PC-9 (cell line): ENCODE measurements at regions not wholly inside any gene's neighbourhood (a gene's known extent, or its start where the extent isn't known, plus 50 kb on each side); places are given as distances from the start of the nearest gene placed in this dataset.

Source experiments
- BruUV-seq: library from RNA; stranded (reverse); fragments of 400-500 nt; replicated peaks from 2 replicates; lab custom pipeline; 2021; lab: Mats Ljungman, UMichigan
- CTCF ChIA-PET: fragments of 300-600 bp; sonication (Branson Sonifier 250); formaldehyde crosslinking; loops from one replicate; lab custom pipeline; 2022; ENCODE audit warnings: antibody characterized with exemption; lab: Charles Lee
- POLR2A ChIA-PET: fragments of 300-600 bp; sonication (Branson Sonifier 250); formaldehyde crosslinking; loops from one replicate; lab custom pipeline; 2022; ENCODE audit warnings: antibody characterized with exemption; ENCODE audit not compliant: unreplicated experiment; lab: Charles Lee
- DNase-seq, 2 experiments: peaks; one replicate each; pipeline versions ENCODE4 v3.0.0 to v3.0.0-alpha.2; 2015 to 2022; ENCODE audit warnings: mixed read lengths in 1 of 2
- H2AFZ ChIP-seq: fragments of 200-600 bp; sonication (generic); 2 replicates; pipeline ENCODE4 v1.8.1; 2017; ENCODE audit warnings: antibody characterized with exemption
- H3F3A ChIP-seq: fragments of 200-600 bp; sonication (generic); 2 replicates; pipeline ENCODE4 v1.8.1; 2017; ENCODE audit warnings: antibody characterized with exemption, mild to moderate bottlenecking, low read depth; ENCODE audit not compliant: insufficient read depth
- H3K27ac ChIP-seq: fragments of 200-600 bp; sonication (generic); 2 replicates; pipeline ENCODE4 v1.6.1; 2016; ENCODE audit warnings: mixed run types
- H3K27me3 ChIP-seq: fragments of 200-600 bp; sonication (generic); 2 replicates; pipeline ENCODE4 v1.6.1; 2016; ENCODE audit warnings: low read depth, mixed run types; ENCODE audit not compliant: insufficient read depth
- H3K36me3 ChIP-seq: fragments of 200-600 bp; sonication (generic); 2 replicates; pipeline ENCODE4 v1.6.1; 2016; ENCODE audit warnings: low read depth, mixed run types
- H3K4me1 ChIP-seq: fragments of 200-600 bp; sonication (generic); replicated peaks from 2 replicates; pipeline ENCODE4 v1.6.1; 2016; ENCODE audit warnings: mixed run types; ENCODE audit not compliant: insufficient read depth
- H3K4me2 ChIP-seq: fragments of 200-600 bp; sonication (generic); 2 replicates; pipeline ENCODE4 v1.6.1; 2017; ENCODE audit warnings: mixed run types
- H3K4me3 ChIP-seq: fragments of 200-600 bp; sonication (generic); 2 replicates; pipeline ENCODE4 v1.6.1; 2016; ENCODE audit warnings: mixed run types
- H3K79me2 ChIP-seq: fragments of 200-600 bp; sonication (generic); 2 replicates; pipeline ENCODE4 v1.6.1; 2017; ENCODE audit warnings: low read depth, mixed run types
- H3K9me2 ChIP-seq: fragments of 200-600 bp; sonication (generic); 2 replicates; pipeline ENCODE4 v1.8.1; 2017; ENCODE audit warnings: mild to moderate bottlenecking; ENCODE audit not compliant: insufficient read depth
- H3K9me3 ChIP-seq: fragments of 200-600 bp; sonication (generic); 2 replicates; pipeline ENCODE4 v1.8.1; 2016; ENCODE audit warnings: low read depth; ENCODE audit not compliant: insufficient read depth
- H4K20me1 ChIP-seq: fragments of 200-600 bp; sonication (generic); 2 replicates; pipeline ENCODE4 v1.8.1; 2017; ENCODE audit not compliant: insufficient read depth
- CTCF ChIP-seq: fragments of 200-600 bp; sonication (generic); conservative IDR thresholded peaks from 2 replicates; pipeline ENCODE4 v1.6.1; 2017; ENCODE audit warnings: mixed run types, antibody characterized with exemption, mild to moderate bottlenecking, moderate library complexity
- EZH2 ChIP-seq: fragments of 200-600 bp; sonication (generic); IDR thresholded peaks from 2 replicates; pipeline ENCODE4 v1.8.0; 2017; ENCODE audit warnings: antibody characterized with exemption, low read depth
- intact Hi-C: fragments of 100-400 bp; cut with micrococcal nuclease; formaldehyde crosslinking; loops from one replicate; pipeline ENCODE4 v1.10.0; 2022; ENCODE audit not compliant: unreplicated experiment

GRCh38 chr3:4235690-4236089 lies 67.5 kb upstream of the SETMAR start:
- no peaks in the 10 kb centered on the region for H3K4me1 ChIP-seq
- intact Hi-C loops, result no loop called here
- H3F3A ChIP-seq, result no peaks in the 10 kb centered on the region
- no peak overlapping the region for H3K27ac ChIP-seq
- H3K4me3 ChIP-seq, result no peak overlapping the region
- H3K79me2 ChIP-seq, result no peaks in the 10 kb centered on the region
- H4K20me1 ChIP-seq, result no peaks in the 10 kb centered on the region
- H2AFZ ChIP-seq, result no peak overlapping the region
- H3K27me3 ChIP-seq, result no peaks in the 10 kb centered on the region
- no peak overlapping the region for H3K4me2 ChIP-seq
- H3K36me3 ChIP-seq, result no peaks in the 10 kb centered on the region
- BruUV-seq, result no TSS peak
- POLR2A ChIA-PET, result interaction anchor here (0.6 kb wide), 1 partner anchor 449 kb away, joined by 4 read pairs; no protein-coding TSS in a partner anchor
- CTCF ChIA-PET, result no interaction called here
- DNase-seq, result no peak
- no peaks in the 10 kb centered on the region for H3K9me2 ChIP-seq
- TF ChIP-seq CTCF (no peak), EZH2 (no peak)
- H3K9me3 ChIP-seq, result no peaks in the 10 kb centered on the region

GRCh38 chr3:4241595-4242170 lies 61.5 kb upstream of the SETMAR start:
- ChIA-PET CTCF (no interaction called here), POLR2A (no interaction called here)
- Histone ChIP-seq H3K36me3 (no peaks in the 10 kb centered on the region), H4K20me1 (no peaks in the 10 kb centered on the region), H3K27me3 (no peaks in the 10 kb centered on the region), H3K9me2 (no peaks in the 10 kb centered on the region), H3K27ac (no peak overlapping the region), H3K4me1 (no peaks in the 10 kb centered on the region), H3F3A (no peaks in the 10 kb centered on the region), H3K79me2 (no peaks in the 10 kb centered on the region), H2AFZ (no peak overlapping the region), H3K4me2 (no peak overlapping the region), H3K4me3 (no peak overlapping the region), H3K9me3 (no peaks in the 10 kb centered on the region)
- no TSS peak for BruUV-seq
- no peak for TF ChIP-seq CTCF
- no peak for TF ChIP-seq EZH2
- no peak for DNase-seq
- intact Hi-C loops, result no loop called here

GRCh38 chr3:4245671-4246070 lies 57.5 kb upstream of the SETMAR start:
- CTCF ChIA-PET, result no interaction called here

More at GRCh38 chr3:4245671-4246070, 57.5 kb upstream of the SETMAR start:
- no peaks in the 10 kb centered on the region for H3F3A ChIP-seq
- POLR2A ChIA-PET, result no interaction called here
- H3K36me3 ChIP-seq, result no peaks in the 10 kb centered on the region
- no peaks in the 10 kb centered on the region for H3K27me3 ChIP-seq
- H3K27ac ChIP-seq, result no peak overlapping the region
- intact Hi-C loops, result no loop called here
- TF ChIP-seq EZH2 (no peak), CTCF (no peak)
- no peaks in the 10 kb centered on the region for H3K4me1 ChIP-seq
- H3K9me2 ChIP-seq, result no peaks in the 10 kb centered on the region
- H4K20me1 ChIP-seq, result no peaks in the 10 kb centered on the region
- H3K9me3 ChIP-seq, result no peaks in the 10 kb centered on the region
- H3K4me2 ChIP-seq, result no peak overlapping the region
- H2AFZ ChIP-seq, result no peak overlapping the region
- no peak overlapping the region for H3K4me3 ChIP-seq
- no TSS peak for BruUV-seq
- DNase-seq, result no peak
- H3K79me2 ChIP-seq, result no peaks in the 10 kb centered on the region
